Stomach (tissue), 4 donors: ENCODE measurements at regions not wholly inside any gene's neighbourhood (a gene's known extent, or its start where the extent isn't known, plus 50 kb on each side); places are given as distances from the start of the nearest gene placed in this dataset.

ENCODE experiments used
- CTCF ChIP-seq, 7 experiments: fragments of 450-650 bp in 4 of 7; fragments of 200-600 bp in 3 of 7; sonication (generic) in 3 of 7; IDR thresholded peaks; one replicate each; pipeline ENCODE4 v1.5.1; 2016 to 2019; ENCODE audit warnings: antibody characterized with exemption in 7 of 7, control low read depth in 2 of 7, mild to moderate bottlenecking in 1 of 7
- EP300 ChIP-seq: sonication (generic); formaldehyde crosslinking; IDR thresholded peaks from one replicate; pipeline ENCODE4 v1.6.1; 2017; ENCODE audit warnings: antibody characterized with exemption
- POLR2A ChIP-seq, 4 donors: fragments of 450-650 bp; IDR thresholded peaks; one replicate each; pipeline ENCODE4 v1.6.1; 2016; ENCODE audit warnings: antibody characterized with exemption in 4 of 4, control low read depth in 2 of 4, mild to moderate bottlenecking in 1 of 4, moderate library complexity in 1 of 4
- POLR2AphosphoS5 ChIP-seq, 3 donors: sonication (generic); formaldehyde crosslinking; IDR thresholded peaks; one replicate each; pipeline ENCODE4 v1.6.1; 2016; ENCODE audit warnings: antibody characterized with exemption in 3 of 3

GRCh38 chr2:19784456-19784855, 117.3 kb downstream of the TTC32 start:
- no peak for TF ChIP-seq CTCF (IDR thresholded peaks at IDR 0.05)
- TF ChIP-seq POLR2A (IDR thresholded peaks at IDR 0.05): no peak
- no peak for TF ChIP-seq POLR2AphosphoS5 (IDR thresholded peaks at IDR 0.05)
- TF ChIP-seq EP300: no peak
